ENCODE measurements at regions not wholly inside any gene's neighbourhood (a gene's known extent, or its start where the extent isn't known, plus 50 kb on each side); places are given as distances from the start of the nearest gene placed in this dataset.

DNA sequence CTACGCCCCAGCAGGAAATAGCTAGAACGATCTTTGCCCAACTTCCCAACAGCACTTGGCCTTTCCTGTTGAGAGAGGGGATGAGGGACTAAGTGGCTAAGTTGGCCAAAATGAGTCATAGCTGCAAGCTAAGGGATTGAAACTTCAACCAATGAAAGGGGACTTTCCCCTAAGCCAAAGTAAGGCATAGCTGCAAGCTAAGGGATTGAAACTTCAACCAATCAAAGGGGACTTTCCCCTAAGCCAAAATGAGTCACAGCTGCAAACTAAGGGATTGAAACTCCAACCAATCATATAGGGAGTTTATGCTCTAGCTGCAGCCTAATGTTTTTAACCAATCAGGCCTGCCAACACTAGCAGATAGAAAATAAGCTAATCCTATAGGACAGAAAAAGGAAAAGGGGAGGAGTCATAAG, 100.5 kb upstream of the SSTR1 start:
- in situ Hi-C loops (cut with HindIII; ENCODE audit: extremely low pct_ligation_motif_present, low pct_unique_long_range_greater_than_20kb): no loop called here
- Histone ChIP-seq H2AFZ (ENCODE audit: low read length) (no peak overlapping the region), H3K9ac (ENCODE audit: insufficient read depth, low read depth, low read length) (no peak overlapping the region), H3K4me2 (ENCODE audit: low read depth, low read length) (no peak overlapping the region), H3K27ac (ENCODE audit: extremely low read length, insufficient read depth, low read length) (no peak overlapping the region), H4K20me1 (ENCODE audit: insufficient read depth, low read length) (no peaks in the 10 kb centered on the region), H3K36me3 (replicated peaks in 1 of 2; ENCODE audit: control insufficient read depth in 1 of 2, insufficient read depth in 2 of 2, low read length in 2 of 2) (no peaks in the 10 kb centered on the region), H3K4me1 (ENCODE audit: insufficient read depth, low read length) (no peaks in the 10 kb centered on the region), H3K27me3 (ENCODE audit: control insufficient read depth in 1 of 2, insufficient read depth in 2 of 2, low read length in 2 of 2) (no peaks in the 10 kb centered on the region), H3K79me2 (ENCODE audit: insufficient read depth, low read length) (no peaks in the 10 kb centered on the region), H3K4me3 (replicated peaks in 1 of 3; ENCODE audit: insufficient read depth in 1 of 3, low read depth in 2 of 3, low read length in 3 of 3) (no peak overlapping the region), H3K9me3 (ENCODE audit: low read length) (no peaks in the 10 kb centered on the region)
- FAIRE-seq (no peak), ATAC-seq (peak; percentile 27; the same call in 1 of the 3 replicates), DNase-seq (ENCODE audit: low spot score) (no peak)
- WGBS (ENCODE audit: low lambda C conversion rate): 52% methylated on average over 2 of the region's 2 CpGs
- 0 out of 2 replicates have a peak, but pooled peaks have one; percentile 38 for TF ChIP-seq NFYC (CRISPR knock-in tag; IDR thresholded peaks at IDR 0.05)
- no peak for TF ChIP-seq ZNF781 (CRISPR knock-in tag; IDR thresholded peaks at IDR 0.05; ENCODE audit: borderline replicate concordance, not compliant biosample characterization)
- BruUV-seq (replicated peaks): no TSS peak
- CTCF ChIA-PET (ENCODE audit: low intra/inter-chr PET ratio, low total read pairs): no interaction called here
- intact Hi-C loops (cut with micrococcal nuclease; ENCODE audit: unreplicated experiment): no loop called here
- POLR2A ChIA-PET: no interaction called here

DNA sequence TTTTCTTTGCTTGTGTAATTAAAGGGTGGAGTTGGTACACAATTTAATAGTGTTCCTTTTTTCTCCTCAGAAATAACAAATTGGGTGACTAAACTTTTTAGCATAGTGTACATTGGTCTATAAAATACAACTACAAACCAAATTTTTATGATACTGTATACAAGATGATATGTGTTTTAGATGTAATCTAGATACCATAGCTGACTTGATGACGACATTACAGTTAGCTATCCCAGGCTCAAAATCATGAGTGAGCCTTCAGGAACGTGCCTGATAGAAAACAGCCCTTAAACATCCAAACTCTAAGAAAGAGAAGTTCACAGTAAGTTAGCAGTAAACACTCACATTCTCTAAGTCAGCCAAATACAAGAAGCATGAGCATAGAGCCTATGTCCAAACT, 99.0 kb upstream of the SSTR1 start:
- intact Hi-C loops (cut with micrococcal nuclease; ENCODE audit: unreplicated experiment) (no loop called here), in situ Hi-C loops (cut with HindIII; ENCODE audit: extremely low pct_ligation_motif_present, low pct_unique_long_range_greater_than_20kb) (no loop called here)
- no TSS peak for BruUV-seq (replicated peaks)
- Histone ChIP-seq H4K20me1 (ENCODE audit: insufficient read depth, low read length) (no peaks in the 10 kb centered on the region), H3K4me2 (ENCODE audit: low read depth, low read length) (no peak overlapping the region), H3K36me3 (replicated peaks in 1 of 2; ENCODE audit: control insufficient read depth in 1 of 2, insufficient read depth in 2 of 2, low read length in 2 of 2) (no peaks in the 10 kb centered on the region), H3K9ac (ENCODE audit: insufficient read depth, low read depth, low read length) (no peak overlapping the region), H3K4me3 (replicated peaks in 1 of 3; ENCODE audit: insufficient read depth in 1 of 3, low read depth in 2 of 3, low read length in 3 of 3) (no peak overlapping the region), H3K27me3 (ENCODE audit: control insufficient read depth in 1 of 2, insufficient read depth in 2 of 2, low read length in 2 of 2) (no peaks in the 10 kb centered on the region), H3K9me3 (ENCODE audit: low read length) (no peaks in the 10 kb centered on the region), H3K4me1 (ENCODE audit: insufficient read depth, low read length) (no peaks in the 10 kb centered on the region), H3K79me2 (ENCODE audit: insufficient read depth, low read length) (no peaks in the 10 kb centered on the region), H2AFZ (ENCODE audit: low read length) (no peak overlapping the region), H3K27ac (ENCODE audit: extremely low read length, insufficient read depth, low read length) (no peak overlapping the region)
- 7% methylated on average over 2 of the region's 2 CpGs for WGBS (ENCODE audit: low lambda C conversion rate)
- ATAC-seq (no peak), DNase-seq (ENCODE audit: low spot score) (no peak), FAIRE-seq (no peak)
- no peak for TF ChIP-seq SNAI1 (CRISPR knock-in tag; IDR thresholded peaks at IDR 0.05; ENCODE audit: borderline replicate concordance)
- TF ChIP-seq CREB1 (IDR thresholded peaks at IDR 0.05): peak; percentile 84
- TF ChIP-seq CREB1 (CRISPR knock-in tag; IDR thresholded peaks at IDR 0.05): no peak
- no peak for TF ChIP-seq JARID2 (CRISPR knock-in tag; IDR thresholded peaks at IDR 0.05; ENCODE audit: insufficient replicate concordance)
- TF ChIP-seq ATF7 (IDR thresholded peaks at IDR 0.05): peak; percentile 88
- no peak for TF ChIP-seq ATF7 (CRISPR knock-in tag; IDR thresholded peaks at IDR 0.05)
- no peak for TF ChIP-seq ZNF256 (CRISPR knock-in tag; conservative IDR thresholded peaks at IDR 0.05)
- POLR2A ChIA-PET: no interaction called here
- CTCF ChIA-PET (ENCODE audit: low intra/inter-chr PET ratio, low total read pairs): no interaction called here
